ENCODE measurements at regions not wholly inside any gene's neighbourhood (a gene's known extent, or its start where the extent isn't known, plus 50 kb on each side); places are given as distances from the start of the nearest gene placed in this dataset.

- TF ChIP-seq, protein P1, sequence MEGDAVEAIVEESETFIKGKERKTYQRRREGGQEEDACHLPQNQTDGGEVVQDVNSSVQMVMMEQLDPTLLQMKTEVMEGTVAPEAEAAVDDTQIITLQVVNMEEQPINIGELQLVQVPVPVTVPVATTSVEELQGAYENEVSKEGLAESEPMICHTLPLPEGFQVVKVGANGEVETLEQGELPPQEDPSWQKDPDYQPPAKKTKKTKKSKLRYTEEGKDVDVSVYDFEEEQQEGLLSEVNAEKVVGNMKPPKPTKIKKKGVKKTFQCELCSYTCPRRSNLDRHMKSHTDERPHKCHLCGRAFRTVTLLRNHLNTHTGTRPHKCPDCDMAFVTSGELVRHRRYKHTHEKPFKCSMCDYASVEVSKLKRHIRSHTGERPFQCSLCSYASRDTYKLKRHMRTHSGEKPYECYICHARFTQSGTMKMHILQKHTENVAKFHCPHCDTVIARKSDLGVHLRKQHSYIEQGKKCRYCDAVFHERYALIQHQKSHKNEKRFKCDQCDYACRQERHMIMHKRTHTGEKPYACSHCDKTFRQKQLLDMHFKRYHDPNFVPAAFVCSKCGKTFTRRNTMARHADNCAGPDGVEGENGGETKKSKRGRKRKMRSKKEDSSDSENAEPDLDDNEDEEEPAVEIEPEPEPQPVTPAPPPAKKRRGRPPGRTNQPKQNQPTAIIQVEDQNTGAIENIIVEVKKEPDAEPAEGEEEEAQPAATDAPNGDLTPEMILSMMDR (IDR thresholded peaks at IDR 0.05) = no peak
- no peak for TF ChIP-seq POLR2A (IDR thresholded peaks at IDR 0.05)
Measured at GRCh38 chr6:78607189-78607588, 260.2 kb upstream of the IRAK1BP1 start.
